Ishikawa (cell line): ENCODE measurements at regions not wholly inside any gene's neighbourhood (a gene's known extent, or its start where the extent isn't known, plus 50 kb on each side); places are given as distances from the start of the nearest gene placed in this dataset.

Experiments used
- CEBPB ChIP-seq: IDR thresholded peaks from 2 replicates; pipeline ENCODE4 v1.6.1; 2012
- CREB1 ChIP-seq: IDR thresholded peaks from 2 replicates; pipeline ENCODE4 v1.6.1; 2012; ENCODE audit warnings: low read depth
- EGR1 ChIP-seq: IDR thresholded peaks from 2 replicates; pipeline ENCODE4 v1.6.1; 2012
- EP300 ChIP-seq: IDR thresholded peaks from 2 replicates; pipeline ENCODE4 v1.6.1; 2012; ENCODE audit warnings: borderline replicate concordance
- FOXM1 ChIP-seq: IDR thresholded peaks from 2 replicates; pipeline ENCODE4 v1.6.1; 2012; ENCODE audit warnings: low read depth, borderline replicate concordance
- MAX ChIP-seq: IDR thresholded peaks from 2 replicates; pipeline ENCODE4 v1.6.1; 2012
- NFIC ChIP-seq: IDR thresholded peaks from 2 replicates; pipeline ENCODE4 v1.6.1; 2012
- RAD21 ChIP-seq: IDR thresholded peaks from 2 replicates; pipeline ENCODE4 v1.6.1; 2012; ENCODE audit warnings: low read depth
- REST ChIP-seq: IDR thresholded peaks from 2 replicates; pipeline ENCODE4 v1.6.1; 2012; ENCODE audit warnings: low read depth, mild to moderate bottlenecking
- TAF1 ChIP-seq: IDR thresholded peaks from 2 replicates; pipeline ENCODE4 v1.6.1; 2012; ENCODE audit warnings: low read depth, mild to moderate bottlenecking
- TCF12 ChIP-seq: IDR thresholded peaks from 2 replicates; pipeline ENCODE4 v1.6.1; 2012; ENCODE audit warnings: low read depth
- TEAD4 ChIP-seq: IDR thresholded peaks from 2 replicates; pipeline ENCODE4 v1.6.1; 2012
- USF1 ChIP-seq: IDR thresholded peaks from 2 replicates; pipeline ENCODE4 v1.6.1; 2012
- YY1 ChIP-seq: IDR thresholded peaks from 2 replicates; pipeline ENCODE4 v1.6.1; 2012; ENCODE audit warnings: low read depth
- ZBTB7A ChIP-seq: IDR thresholded peaks from 2 replicates; pipeline ENCODE4 v1.6.1; 2012; ENCODE audit warnings: low read depth

GRCh38 chr11:87934182-87934581 lies 241.1 kb downstream of the RAB38 start:
- TF ChIP-seq REST, result no peak
- no peak for TF ChIP-seq EP300
- no peak for TF ChIP-seq USF1
- TF ChIP-seq TAF1, result no peak
- no peak for TF ChIP-seq TCF12
- TF ChIP-seq ZBTB7A, result no peak
- no peak for TF ChIP-seq TEAD4

- TF ChIP-seq CREB1, result no peak
- TF ChIP-seq ZBTB7A, result no peak
- no peak for TF ChIP-seq REST
- no peak for TF ChIP-seq YY1
- TF ChIP-seq EP300, result no peak
- TF ChIP-seq EGR1, result no peak
- no peak for TF ChIP-seq RAD21
- no peak for TF ChIP-seq TAF1
- no peak for TF ChIP-seq NFIC
- no peak for TF ChIP-seq USF1
- no peak for TF ChIP-seq TEAD4
- TF ChIP-seq TCF12, result no peak
- no peak for TF ChIP-seq MAX
- no peak for TF ChIP-seq CEBPB
- no peak for TF ChIP-seq FOXM1
These were observed 248.8 kb downstream of the RAB38 start for GRCh38 chr11:87926250-87926970.

GRCh38 chr11:87924125-87924524 lies 251.1 kb downstream of the RAB38 start:
- TF ChIP-seq FOXM1 (no peak), RAD21 (no peak), TEAD4 (no peak), TAF1 (no peak), TCF12 (no peak), EP300 (no peak), MAX (no peak), EGR1 (no peak), CEBPB (no peak)

GRCh38 chr11:87917111-87917510 lies 258.1 kb downstream of the RAB38 start:
- TF ChIP-seq USF1 (no peak), EGR1 (no peak), TEAD4 (no peak), CREB1 (no peak), CEBPB (no peak), FOXM1 (no peak), ZBTB7A (no peak), REST (no peak), RAD21 (no peak), TAF1 (no peak), TCF12 (no peak), NFIC (no peak), YY1 (no peak)
